Astrocyte (in vitro differentiated cells and primary cell): ENCODE measurements at regions not wholly inside any gene's neighbourhood (a gene's known extent, or its start where the extent isn't known, plus 50 kb on each side); places are given as distances from the start of the nearest gene placed in this dataset.

Source experiments
- DNase-seq: peaks from one replicate; pipeline ENCODE4 v3.0.0-alpha.2; 2010; ENCODE audit warnings: low read depth
- FAIRE-seq: peaks from 2 replicates; lab custom pipeline; 2011; peaks lifted over from hg19 to GRCh38; lab: Jason Lieb, UNC
- H2AFZ ChIP-seq: 2 replicates; pipeline ENCODE4 v1.6.0; 2012; ENCODE audit warnings: low read depth, low read length, inconsistent platforms
- H3K27ac ChIP-seq: 2 replicates; pipeline ENCODE4 v1.5.1; 2011; ENCODE audit warnings: low read depth, low read length, inconsistent platforms
- H3K27me3 ChIP-seq: 2 replicates; pipeline ENCODE4 v1.6.0; 2011; ENCODE audit warnings: low read length, inconsistent platforms; ENCODE audit not compliant: insufficient read depth
- H3K36me3 ChIP-seq: 2 replicates; pipeline ENCODE4 v1.5.1; 2011; ENCODE audit warnings: low read length, inconsistent platforms; ENCODE audit not compliant: insufficient read depth
- H3K4me1 ChIP-seq: 2 replicates; pipeline ENCODE4 v1.5.1; 2011; ENCODE audit warnings: low read length, inconsistent platforms; ENCODE audit not compliant: insufficient read depth
- H3K4me2 ChIP-seq: 2 replicates; pipeline ENCODE4 v1.6.0; 2012; ENCODE audit warnings: low read length, inconsistent platforms
- H3K4me3 ChIP-seq: 2 replicates; pipeline ENCODE4 v1.5.1; 2011; ENCODE audit warnings: low read depth, mild to moderate bottlenecking, low read length, inconsistent platforms; ENCODE audit not compliant: insufficient read depth
- H3K79me2 ChIP-seq: 2 replicates; pipeline ENCODE4 v1.6.0; 2012; ENCODE audit warnings: mild to moderate bottlenecking, low read length, inconsistent platforms; ENCODE audit not compliant: insufficient read depth
- H3K9ac ChIP-seq: 2 replicates; pipeline ENCODE4 v1.6.0; 2012; ENCODE audit warnings: mild to moderate bottlenecking, low read length, inconsistent platforms
- H3K9me3 ChIP-seq: 2 replicates; pipeline ENCODE4 v1.5.1; 2012; ENCODE audit warnings: low read depth, mild to moderate bottlenecking, low read length, inconsistent platforms; ENCODE audit not compliant: insufficient read depth
- H4K20me1 ChIP-seq: 2 replicates; pipeline ENCODE4 v1.6.0; 2012; ENCODE audit warnings: low read length, inconsistent platforms; ENCODE audit not compliant: insufficient read depth
- H3K27ac Mint-ChIP-seq: one replicate; pipeline ENCODE4 v1.8.0; 2021; ENCODE audit warnings: mild to moderate bottlenecking, mixed read lengths; ENCODE audit not compliant: unreplicated experiment
- H3K27me3 Mint-ChIP-seq: one replicate; pipeline ENCODE4 v1.8.0; 2021; ENCODE audit warnings: low read depth, mixed read lengths; ENCODE audit not compliant: unreplicated experiment
- H3K36me3 Mint-ChIP-seq: one replicate; pipeline ENCODE4 v1.8.0; 2021; ENCODE audit warnings: low read depth, mixed read lengths; ENCODE audit not compliant: unreplicated experiment
- H3K4me1 Mint-ChIP-seq: one replicate; pipeline ENCODE4 v1.8.0; 2021; ENCODE audit warnings: low read depth, mixed read lengths; ENCODE audit not compliant: unreplicated experiment
- H3K4me3 Mint-ChIP-seq: one replicate; pipeline ENCODE4 v1.8.0; 2021; ENCODE audit warnings: mild to moderate bottlenecking, moderate library complexity, mixed read lengths; ENCODE audit not compliant: unreplicated experiment
- H3K9me3 Mint-ChIP-seq: one replicate; pipeline ENCODE4 v1.8.0; 2021; ENCODE audit warnings: mild to moderate bottlenecking, mixed read lengths; ENCODE audit not compliant: unreplicated experiment
- CTCF ChIP-seq: IDR thresholded peaks from 2 replicates; pipeline ENCODE4 v1.5.1; 2011; ENCODE audit warnings: low read depth, mild to moderate bottlenecking, inconsistent platforms, low read length, moderate library complexity; ENCODE audit not compliant: insufficient read depth
- EZH2 ChIP-seq: IDR thresholded peaks from 2 replicates; pipeline ENCODE4 v1.6.1; 2012; ENCODE audit warnings: mild to moderate bottlenecking, low read length, inconsistent platforms; ENCODE audit not compliant: insufficient read depth

GRCh38 chr11:80843266-80843974, 1402.6 kb upstream of the TENM4 start:
- H3K4me1 Mint-ChIP-seq, result peaks cover 4% of the 10 kb centered on the region
- Histone ChIP-seq H3K27me3 (no peaks in the 10 kb centered on the region), H4K20me1 (no peaks in the 10 kb centered on the region), H3K9ac (no peak overlapping the region), H3K4me3 (no peak overlapping the region), H3K27ac (no peak overlapping the region), H3K79me2 (no peaks in the 10 kb centered on the region), H2AFZ (no peak overlapping the region), H3K4me2 (no peak overlapping the region), H3K4me1 (no peaks in the 10 kb centered on the region), H3K9me3 (no peaks in the 10 kb centered on the region), H3K36me3 (no peaks in the 10 kb centered on the region)
- DNase-seq (no peak), FAIRE-seq (no peak)
- H3K4me3 Mint-ChIP-seq, result no peak overlapping the region
- no peaks in the 10 kb centered on the region for H3K36me3 Mint-ChIP-seq
- no peaks in the 10 kb centered on the region for H3K9me3 Mint-ChIP-seq
- no peak for TF ChIP-seq EZH2
- no peaks in the 10 kb centered on the region for H3K27me3 Mint-ChIP-seq
- H3K27ac Mint-ChIP-seq, result no peak overlapping the region

GRCh38 chr11:80842246-80842645, 1401.4 kb upstream of the TENM4 start:
- H3K4me2 ChIP-seq, result no peak overlapping the region
- H3K4me3 Mint-ChIP-seq, result no peak overlapping the region
- FAIRE-seq, result no peak

GRCh38 chr11:80841675-80842074, 1400.8 kb upstream of the TENM4 start:
- H3K4me1 ChIP-seq, result no peaks in the 10 kb centered on the region
- H3K27ac ChIP-seq, result no peak overlapping the region
- no peak for DNase-seq
- H3K36me3 ChIP-seq, result no peaks in the 10 kb centered on the region
- H3K79me2 ChIP-seq, result no peaks in the 10 kb centered on the region
- H3K4me1 Mint-ChIP-seq, result peaks cover 4% of the 10 kb centered on the region
- no peak overlapping the region for H2AFZ ChIP-seq
- H4K20me1 ChIP-seq, result no peaks in the 10 kb centered on the region
- no peak overlapping the region for H3K27ac Mint-ChIP-seq
- no peak for FAIRE-seq
- H3K9ac ChIP-seq, result no peak overlapping the region
- H3K9me3 ChIP-seq, result no peaks in the 10 kb centered on the region
- H3K27me3 ChIP-seq, result no peaks in the 10 kb centered on the region
- no peak for TF ChIP-seq EZH2
- no peak for TF ChIP-seq CTCF
- no peak overlapping the region for H3K4me2 ChIP-seq
- no peaks in the 10 kb centered on the region for H3K27me3 Mint-ChIP-seq
- H3K9me3 Mint-ChIP-seq, result no peaks in the 10 kb centered on the region
- no peak overlapping the region for H3K4me3 ChIP-seq
- no peak overlapping the region for H3K4me3 Mint-ChIP-seq
- no peaks in the 10 kb centered on the region for H3K36me3 Mint-ChIP-seq

More at GRCh38 chr11:80842246-80842645, 1401.4 kb upstream of the TENM4 start:
- Histone ChIP-seq H3K4me3 (no peak overlapping the region), H3K36me3 (no peaks in the 10 kb centered on the region), H3K9ac (no peak overlapping the region), H3K4me1 (no peaks in the 10 kb centered on the region), H3K79me2 (no peaks in the 10 kb centered on the region), H4K20me1 (no peaks in the 10 kb centered on the region), H3K9me3 (no peaks in the 10 kb centered on the region), H3K27ac (no peak overlapping the region), H2AFZ (no peak overlapping the region), H3K27me3 (no peaks in the 10 kb centered on the region)
- H3K27ac Mint-ChIP-seq, result no peak overlapping the region
- H3K4me1 Mint-ChIP-seq, result peaks cover 4% of the 10 kb centered on the region
- TF ChIP-seq EZH2 (no peak), CTCF (no peak)
- no peaks in the 10 kb centered on the region for H3K36me3 Mint-ChIP-seq
- no peaks in the 10 kb centered on the region for H3K27me3 Mint-ChIP-seq
- no peaks in the 10 kb centered on the region for H3K9me3 Mint-ChIP-seq
- DNase-seq, result no peak
